Right hindlimb (tissue), 1 donor: ENCODE measurements at regions not wholly inside any gene's neighbourhood (a gene's known extent, or its start where the extent isn't known, plus 50 kb on each side); places are given as distances from the start of the nearest gene placed in this dataset.

ENCODE experiments used
- DNase-seq: peaks from one replicate; pipeline ENCODE4 v3.0.0-alpha.2; 2018

- DNase-seq = no peak
Measured at GRCh38 chr10:31081937-31082840, 50.5 kb upstream of the ZNF438 start.

- DNase-seq = no peak
Measured at GRCh38 chr10:31083765-31084184, 52.1 kb upstream of the ZNF438 start.

GRCh38 chr10:31087011-31087410 is 55.3 kb upstream of the ZNF438 start:
- no peak for DNase-seq

- no peak for DNase-seq
Measured at GRCh38 chr10:31087851-31088250, 56.2 kb upstream of the ZNF438 start.

- DNase-seq = no peak
Measured at GRCh38 chr10:31090894-31091607, 59.4 kb upstream of the ZNF438 start.

- no peak for DNase-seq
Measured at GRCh38 chr10:31095677-31096560, 64.3 kb upstream of the ZNF438 start.

- DNase-seq = no peak
Measured at GRCh38 chr10:31098046-31098445, 66.4 kb upstream of the ZNF438 start.

- DNase-seq = peak; percentile 39
Measured at GRCh38 chr10:31099094-31099493, 67.4 kb upstream of the ZNF438 start.

GRCh38 chr10:31099664-31100063 is 68.0 kb upstream of the ZNF438 start:
- no peak for DNase-seq

- no peak for DNase-seq
Measured at GRCh38 chr10:31100115-31100601, 68.5 kb upstream of the ZNF438 start.

GRCh38 chr10:31100662-31101061 is 69.0 kb upstream of the ZNF438 start:
- no peak for DNase-seq

GRCh38 chr10:31101123-31101522 is 69.5 kb upstream of the ZNF438 start:
- DNase-seq = no peak

- DNase-seq = no peak
Measured at GRCh38 chr10:31102421-31102820, 70.8 kb upstream of the ZNF438 start.

- DNase-seq = peak; percentile 57
Measured at GRCh38 chr10:31103112-31103511, 71.4 kb upstream of the ZNF438 start.

GRCh38 chr10:31112961-31113360 is 81.3 kb upstream of the ZNF438 start:
- DNase-seq = no peak

- DNase-seq = no peak
Measured at GRCh38 chr10:31116226-31116625, 84.6 kb upstream of the ZNF438 start.

GRCh38 chr10:31118556-31118955 is 86.9 kb upstream of the ZNF438 start:
- no peak for DNase-seq

GRCh38 chr10:31120392-31120791 is 88.7 kb upstream of the ZNF438 start:
- DNase-seq = no peak

- peak; percentile 41 for DNase-seq
Measured at GRCh38 chr10:31120961-31121685, 89.5 kb upstream of the ZNF438 start.

- no peak for DNase-seq
Measured at GRCh38 chr10:31121757-31122577, 90.3 kb upstream of the ZNF438 start.

- no peak for DNase-seq
Measured at GRCh38 chr10:31123946-31124345, 92.3 kb upstream of the ZNF438 start.
